Natural killer cell treated with Interleukin-12 subunit alpha and Interleukin-12 subunit beta and Interleukin-15 and Interleukin-18, amount 100 ng/mL, for 72 hours (primary cell): ENCODE measurements at regions not wholly inside any gene's neighbourhood (a gene's known extent, or its start where the extent isn't known, plus 50 kb on each side); places are given as distances from the start of the nearest gene placed in this dataset.
A peak's percentile ranks its signal among the peaks of the same experiment; 100 is the strongest.
"Not testable (repeated sequence)": the region's sequence is repeated elsewhere in the genome, so short reads cannot be mapped to it uniquely, and the experiment has no call there.

Source experiments
- ATAC-seq, 2 donors: fragments of 150-1000 bp; cut with Tn5 transposase in 1 of 2; sonication (Bioruptor Pico), chemical (Tn5 transposase) in 1 of 2; 2 replicates each; pipeline ENCODE4 v1.10.0; 2021
- DNase-seq: peaks from one replicate; pipeline ENCODE4 v3.0.0; 2022; ENCODE audit warnings: low spot score
- H3K27ac Mint-ChIP-seq, 2 donors: 1 replicate in 1 of 2; 2 replicates in 1 of 2; pipeline ENCODE4 v1.8.0; 2022; ENCODE audit warnings: mixed read lengths in 2 of 2, mild to moderate bottlenecking in 1 of 2, moderate library complexity in 1 of 2
- H3K27me3 Mint-ChIP-seq, 2 donors: 1 replicate in 1 of 2; 2 replicates in 1 of 2; pipeline ENCODE4 v1.8.0; 2022; ENCODE audit warnings: mixed read lengths in 2 of 2
- H3K36me3 Mint-ChIP-seq: one replicate; pipeline ENCODE4 v1.8.0; 2022; ENCODE audit warnings: mixed read lengths
- H3K4me1 Mint-ChIP-seq, 2 donors: 1 replicate in 1 of 2; 2 replicates in 1 of 2; pipeline ENCODE4 v1.8.0; 2022; ENCODE audit warnings: low read depth in 2 of 2, mixed read lengths in 2 of 2, mild to moderate bottlenecking in 1 of 2
- H3K4me3 Mint-ChIP-seq: one replicate; pipeline ENCODE4 v1.8.0; 2022; ENCODE audit warnings: mixed read lengths
- H3K9me3 Mint-ChIP-seq: 2 replicates; pipeline ENCODE4 v1.8.0; 2022; ENCODE audit warnings: mixed read lengths

- H3K36me3 Mint-ChIP-seq = no peaks in the 10 kb centered on the region
- ATAC-seq = no peak
Measured at GRCh38 chr1:193891788-193892187, 705.4 kb upstream of the B3GALT2 start.

GRCh38 chr1:193890935-193891334, 704.5 kb upstream of the B3GALT2 start:
- H3K27me3 Mint-ChIP-seq = no peaks in the 10 kb centered on the region
- peaks cover 7% of the 10 kb centered on the region for H3K9me3 Mint-ChIP-seq
- no peak for ATAC-seq
- no peak for DNase-seq
- no peak overlapping the region for H3K4me3 Mint-ChIP-seq
- H3K4me1 Mint-ChIP-seq = no peaks in the 10 kb centered on the region
- no peaks in the 10 kb centered on the region for H3K36me3 Mint-ChIP-seq
- H3K27ac Mint-ChIP-seq = no peak overlapping the region

More at GRCh38 chr1:193891788-193892187, 705.4 kb upstream of the B3GALT2 start:
- Mint-ChIP-seq H3K27ac (no peak overlapping the region), H3K9me3 (peaks cover 7% of the 10 kb centered on the region), H3K4me3 (no peak overlapping the region), H3K4me1 (no peaks in the 10 kb centered on the region), H3K27me3 (no peaks in the 10 kb centered on the region)
- DNase-seq = no peak

GRCh38 chr1:193884848-193885558, 698.6 kb upstream of the B3GALT2 start:
- DNase-seq (no peak), ATAC-seq (peak in 1 of 2 donors; percentile 28)
- no peak overlapping the region for H3K4me3 Mint-ChIP-seq
- H3K27me3 Mint-ChIP-seq = no peaks in the 10 kb centered on the region
- no peak overlapping the region for H3K27ac Mint-ChIP-seq
- H3K9me3 Mint-ChIP-seq = peaks cover 3% of the 10 kb centered on the region
- H3K36me3 Mint-ChIP-seq = no peaks in the 10 kb centered on the region
- H3K4me1 Mint-ChIP-seq = no peaks in the 10 kb centered on the region

- Mint-ChIP-seq H3K9me3 (peaks cover 16% of the 10 kb centered on the region), H3K36me3 (peaks cover 21% of the 10 kb centered on the region)
- not testable (repeated sequence) for H3K27ac Mint-ChIP-seq, H3K27me3 Mint-ChIP-seq, H3K4me1 Mint-ChIP-seq, H3K4me3 Mint-ChIP-seq, DNase-seq, ATAC-seq
Measured at GRCh38 chr1:193877920-193878319, 691.5 kb upstream of the B3GALT2 start.

GRCh38 chr1:193868425-193868824, 682.0 kb upstream of the B3GALT2 start:
- Mint-ChIP-seq H3K27ac (no peak overlapping the region), H3K4me3 (no peak overlapping the region), H3K9me3 (peaks cover 3% of the 10 kb centered on the region), H3K36me3 (no peaks in the 10 kb centered on the region), H3K4me1 (no peaks in the 10 kb centered on the region), H3K27me3 (no peaks in the 10 kb centered on the region)
- no peak for DNase-seq
- ATAC-seq = no peak

- Mint-ChIP-seq H3K27me3 (peaks cover 0 to 2% of the 10 kb centered on the region in 2 donors), H3K4me1 (no peaks in the 10 kb centered on the region), H3K4me3 (no peak overlapping the region), H3K9me3 (no peaks in the 10 kb centered on the region), H3K36me3 (no peaks in the 10 kb centered on the region), H3K27ac (no peak overlapping the region)
- DNase-seq = no peak
- ATAC-seq = no peak
Measured at GRCh38 chr1:193856261-193856660, 669.8 kb upstream of the B3GALT2 start.

- no peak overlapping the region for H3K4me3 Mint-ChIP-seq
- DNase-seq = no peak
- H3K27me3 Mint-ChIP-seq = peaks cover 0 to 2% of the 10 kb centered on the region in 2 donors
- H3K36me3 Mint-ChIP-seq = no peaks in the 10 kb centered on the region
- no peaks in the 10 kb centered on the region for H3K9me3 Mint-ChIP-seq
- no peak for ATAC-seq
- H3K4me1 Mint-ChIP-seq = no peaks in the 10 kb centered on the region
- no peak overlapping the region for H3K27ac Mint-ChIP-seq
Measured at GRCh38 chr1:193850745-193851144, 664.3 kb upstream of the B3GALT2 start.

GRCh38 chr1:193846876-193847604, 660.6 kb upstream of the B3GALT2 start:
- ATAC-seq = no peak
- Mint-ChIP-seq H3K27ac (no peak overlapping the region), H3K36me3 (no peaks in the 10 kb centered on the region), H3K9me3 (peaks cover 7% of the 10 kb centered on the region), H3K4me1 (no peaks in the 10 kb centered on the region), H3K27me3 (peaks cover 0 to 2% of the 10 kb centered on the region in 2 donors), H3K4me3 (no peak overlapping the region)
- no peak for DNase-seq

- Mint-ChIP-seq H3K9me3 (peaks cover 7% of the 10 kb centered on the region), H3K4me1 (no peaks in the 10 kb centered on the region), H3K36me3 (no peaks in the 10 kb centered on the region), H3K27ac (no peak overlapping the region), H3K27me3 (peaks cover 0 to 1% of the 10 kb centered on the region in 2 donors), H3K4me3 (no peak overlapping the region)
- no peak for ATAC-seq
- no peak for DNase-seq
Measured at GRCh38 chr1:193846411-193846810, 660.0 kb upstream of the B3GALT2 start.

GRCh38 chr1:193841857-193842256, 655.4 kb upstream of the B3GALT2 start:
- no peak for ATAC-seq
- no peaks in the 10 kb centered on the region for H3K36me3 Mint-ChIP-seq
- DNase-seq = no peak

GRCh38 chr1:193831465-193831864, 645.1 kb upstream of the B3GALT2 start:
- no peaks in the 10 kb centered on the region for H3K4me1 Mint-ChIP-seq
- no peaks in the 10 kb centered on the region for H3K27me3 Mint-ChIP-seq
- no peak overlapping the region for H3K27ac Mint-ChIP-seq
- no peak for DNase-seq
- H3K9me3 Mint-ChIP-seq = peaks cover 13% of the 10 kb centered on the region
- no peak overlapping the region for H3K4me3 Mint-ChIP-seq
- H3K36me3 Mint-ChIP-seq = peaks cover 7% of the 10 kb centered on the region
- no peak for ATAC-seq

More at GRCh38 chr1:193841857-193842256, 655.4 kb upstream of the B3GALT2 start:
- H3K4me1 Mint-ChIP-seq = no peaks in the 10 kb centered on the region
- H3K4me3 Mint-ChIP-seq = no peak overlapping the region
- no peaks in the 10 kb centered on the region for H3K27me3 Mint-ChIP-seq
- H3K9me3 Mint-ChIP-seq = peaks cover 10% of the 10 kb centered on the region
- no peak overlapping the region for H3K27ac Mint-ChIP-seq

- Mint-ChIP-seq H3K36me3 (peaks cover 7% of the 10 kb centered on the region), H3K4me3 (no peak overlapping the region), H3K27me3 (no peaks in the 10 kb centered on the region), H3K4me1 (no peaks in the 10 kb centered on the region), H3K9me3 (peaks cover 14% of the 10 kb centered on the region), H3K27ac (no peak overlapping the region)
- ATAC-seq (no peak), DNase-seq (no peak)
Measured at GRCh38 chr1:193827516-193827915, 641.1 kb upstream of the B3GALT2 start.

- Mint-ChIP-seq H3K4me1 (no peaks in the 10 kb centered on the region), H3K27ac (no peak overlapping the region), H3K9me3 (peaks cover 11% of the 10 kb centered on the region), H3K36me3 (peaks cover 7% of the 10 kb centered on the region), H3K27me3 (no peaks in the 10 kb centered on the region), H3K4me3 (no peak overlapping the region)
- DNase-seq = no peak
- ATAC-seq = no peak
Measured at GRCh38 chr1:193819376-193819775, 633.0 kb upstream of the B3GALT2 start.

GRCh38 chr1:193807208-193807607, 620.8 kb upstream of the B3GALT2 start:
- no peak overlapping the region for H3K4me3 Mint-ChIP-seq
- peaks cover 2% of the 10 kb centered on the region for H3K36me3 Mint-ChIP-seq
- H3K27me3 Mint-ChIP-seq = peaks cover 3 to 6% of the 10 kb centered on the region in 2 donors
- no peak overlapping the region for H3K27ac Mint-ChIP-seq
- ATAC-seq = no peak
- no peaks in the 10 kb centered on the region for H3K4me1 Mint-ChIP-seq
- peaks cover 4% of the 10 kb centered on the region for H3K9me3 Mint-ChIP-seq
- no peak for DNase-seq
